A204.1 (cell line): ENCODE measurements at regions not wholly inside any gene's neighbourhood (a gene's known extent, or its start where the extent isn't known, plus 50 kb on each side); places are given as distances from the start of the nearest gene placed in this dataset.
"Not testable (repeated sequence)": the region's sequence is repeated elsewhere in the genome, so short reads cannot be mapped to it uniquely, and the experiment has no call there.

Source experiments
- FAIRE-seq: peaks from 2 replicates; lab custom pipeline; 2012; peaks lifted over from hg19 to GRCh38; lab: Jason Lieb, UNC

- no peak for FAIRE-seq
These were observed 390.3 kb downstream of the DLEU7 start for GRCh38 chr13:50453188-50453587.

GRCh38 chr13:50456111-50456510, 387.4 kb downstream of the DLEU7 start:
- no peak for FAIRE-seq

DNA sequence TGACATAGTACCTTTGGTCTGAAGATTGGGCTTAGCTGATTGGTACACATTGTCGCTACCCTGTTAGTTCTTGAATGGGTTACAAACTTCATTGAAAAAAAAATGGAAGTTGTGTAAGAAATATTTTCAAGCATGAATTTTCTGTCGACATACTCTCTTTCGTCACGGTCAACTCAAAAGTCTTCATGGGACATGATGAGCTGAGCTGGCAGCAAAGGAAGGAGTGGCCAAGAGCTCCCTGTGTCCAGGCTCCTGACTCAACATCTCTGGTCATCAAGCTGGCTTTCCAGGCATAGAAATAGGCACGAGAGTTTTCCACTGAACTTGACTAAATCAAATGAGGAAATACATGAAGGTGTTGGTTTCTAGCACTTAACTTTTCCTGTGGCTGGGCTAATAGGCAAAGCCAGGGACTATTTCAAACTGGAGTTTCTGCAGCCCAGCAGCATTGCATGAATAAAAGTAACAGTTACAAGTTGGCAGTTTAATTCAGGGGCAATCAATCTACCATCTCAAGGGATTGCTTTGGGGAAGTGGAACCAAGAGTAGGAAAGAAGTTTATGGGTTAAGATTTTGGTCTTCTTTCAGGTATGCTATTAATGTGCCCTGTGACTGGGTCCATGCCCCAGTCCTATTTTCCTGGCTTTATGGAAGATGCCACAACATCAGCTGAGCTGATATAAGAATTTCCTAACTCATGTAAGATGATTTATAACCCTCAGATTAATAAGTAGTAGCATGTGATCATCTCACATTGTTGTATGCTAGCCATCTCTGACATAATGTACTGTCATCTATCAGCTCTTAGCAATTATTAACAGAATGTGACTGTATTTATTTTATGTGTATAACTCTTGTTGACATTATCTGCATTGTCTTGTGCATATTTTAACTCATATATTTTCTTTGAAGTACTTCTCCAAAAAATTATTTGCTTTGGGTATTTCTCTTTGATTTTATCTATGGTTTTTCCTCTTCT, 385.8 kb downstream of the DLEU7 start:
- FAIRE-seq: no peak

GRCh38 chr13:50459046-50459445, 384.4 kb downstream of the DLEU7 start:
- no peak for FAIRE-seq

- no peak for FAIRE-seq
These were observed 383.8 kb downstream of the DLEU7 start for GRCh38 chr13:50459658-50460057.

DNA sequence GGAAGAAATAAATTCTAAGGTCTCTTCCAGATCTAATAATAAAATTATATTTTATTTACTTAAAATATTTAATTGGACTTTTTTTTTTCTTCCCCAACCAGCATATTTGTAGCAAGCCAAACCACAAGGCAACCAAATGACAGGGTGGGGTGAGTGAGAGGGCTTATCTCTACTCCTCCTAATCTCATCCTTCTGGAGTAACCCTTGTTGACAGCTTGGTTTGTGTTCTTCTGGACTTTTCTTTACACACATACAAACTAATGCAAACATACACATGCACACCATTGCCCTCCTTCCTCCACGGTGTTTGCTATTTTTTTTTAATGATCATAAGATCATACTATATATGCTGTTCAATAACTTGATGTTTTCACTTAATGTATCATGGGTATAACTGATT, 383.1 kb downstream of the DLEU7 start:
- no peak for FAIRE-seq

DNA sequence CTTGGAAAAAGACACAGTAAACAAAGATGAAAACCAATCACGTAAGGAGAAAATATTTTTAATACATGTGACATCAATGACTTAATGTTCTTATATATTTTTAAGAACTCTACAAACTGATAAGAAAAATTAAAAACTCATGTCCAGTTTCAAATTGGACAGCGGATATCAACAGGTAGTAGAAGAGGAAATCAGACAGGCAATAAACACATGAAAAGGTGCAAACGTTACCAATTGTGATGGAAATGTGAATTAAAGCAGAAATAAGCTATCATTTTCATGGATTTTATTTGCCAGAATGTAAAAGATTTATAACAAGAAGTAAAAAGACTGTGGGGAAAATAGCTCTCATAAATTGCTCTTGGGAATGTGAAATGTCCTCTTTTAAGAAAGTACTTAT, 382.3 kb downstream of the DLEU7 start:
- no peak for FAIRE-seq

DNA sequence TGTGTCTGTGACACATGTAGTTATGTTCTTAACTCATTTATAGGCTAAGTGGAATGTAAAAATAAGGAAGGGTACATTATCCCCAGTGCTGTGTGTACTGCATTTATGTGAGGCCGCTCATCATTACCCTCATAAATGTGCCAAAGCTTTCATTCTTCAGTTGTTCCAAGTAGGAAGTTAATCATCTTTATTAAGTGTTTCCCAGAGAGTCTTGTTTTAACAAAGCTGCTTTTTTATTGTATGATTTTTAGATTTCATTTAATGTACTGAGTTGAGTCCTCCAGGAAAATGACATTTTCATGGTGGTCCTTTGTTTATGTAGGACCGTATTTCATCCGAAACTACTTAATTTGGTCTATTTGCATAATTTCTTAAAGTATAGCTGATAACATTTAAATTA, 379.8 kb downstream of the DLEU7 start:
- no peak for FAIRE-seq

GRCh38 chr13:50464349-50465251, 378.9 kb downstream of the DLEU7 start:
- FAIRE-seq: no peak

DNA sequence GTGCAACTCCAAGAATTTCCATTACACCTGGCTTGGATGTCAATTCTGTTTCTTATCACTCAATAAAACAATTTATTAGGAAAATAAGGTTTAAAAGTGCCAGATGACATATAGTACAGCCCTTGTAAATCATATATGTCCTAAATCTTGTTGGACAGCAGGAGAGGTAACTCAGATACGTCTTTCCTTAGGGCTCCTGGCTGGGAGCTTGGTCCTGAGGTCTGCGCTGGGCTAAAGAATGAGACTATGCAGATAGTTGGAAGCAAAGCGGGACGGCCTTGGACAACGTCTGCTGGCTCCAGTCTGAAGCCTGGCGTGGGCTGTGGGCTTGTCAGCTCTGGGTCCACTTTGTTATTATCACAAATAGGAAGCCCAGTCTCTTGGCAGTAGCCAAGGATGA, 377.0 kb downstream of the DLEU7 start:
- FAIRE-seq: no peak

DNA sequence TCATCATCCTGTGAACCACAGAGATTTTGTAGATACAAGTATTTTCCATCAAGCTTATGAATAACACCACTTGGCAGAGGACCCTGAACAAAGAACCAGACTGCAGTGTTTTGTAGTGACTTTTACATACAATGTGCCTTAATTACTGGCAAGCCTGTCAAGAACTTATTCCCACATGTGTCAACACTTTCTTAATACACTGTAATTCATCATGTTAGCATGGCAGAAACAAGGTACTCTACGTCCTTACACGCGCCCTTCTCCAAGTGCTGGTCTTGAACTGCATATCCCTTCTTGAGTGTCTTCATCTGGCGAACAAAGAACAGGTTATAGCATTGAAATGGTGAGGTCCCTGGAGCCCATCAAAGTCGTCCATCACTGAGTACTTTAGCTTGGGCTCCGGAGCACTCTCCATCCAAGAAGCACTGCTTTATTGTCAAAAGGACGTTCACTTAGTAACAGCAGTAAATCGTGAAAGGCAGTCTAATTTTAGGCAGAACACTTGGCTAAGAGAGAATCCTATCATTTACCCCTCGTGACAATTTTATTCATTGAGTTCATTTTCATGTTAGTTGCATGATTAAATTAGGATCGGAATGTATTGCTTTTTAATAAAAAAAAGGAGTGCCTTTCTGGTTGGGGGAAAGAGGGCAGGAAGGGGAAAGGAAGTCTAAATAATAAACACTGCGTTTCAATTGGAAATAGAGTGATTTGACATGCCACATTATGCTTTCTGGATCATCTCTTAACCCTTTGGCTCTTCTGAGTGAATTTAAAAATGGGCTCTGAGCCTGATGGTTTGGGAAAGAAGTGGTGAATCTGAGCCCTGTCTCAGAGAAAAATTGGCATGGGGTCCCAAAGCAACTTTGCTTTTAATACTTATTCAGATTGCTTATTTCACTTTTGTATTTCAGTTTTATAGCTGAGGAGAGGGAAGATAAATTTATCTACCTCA, 376.1 kb downstream of the DLEU7 start:
- FAIRE-seq: no peak

DNA sequence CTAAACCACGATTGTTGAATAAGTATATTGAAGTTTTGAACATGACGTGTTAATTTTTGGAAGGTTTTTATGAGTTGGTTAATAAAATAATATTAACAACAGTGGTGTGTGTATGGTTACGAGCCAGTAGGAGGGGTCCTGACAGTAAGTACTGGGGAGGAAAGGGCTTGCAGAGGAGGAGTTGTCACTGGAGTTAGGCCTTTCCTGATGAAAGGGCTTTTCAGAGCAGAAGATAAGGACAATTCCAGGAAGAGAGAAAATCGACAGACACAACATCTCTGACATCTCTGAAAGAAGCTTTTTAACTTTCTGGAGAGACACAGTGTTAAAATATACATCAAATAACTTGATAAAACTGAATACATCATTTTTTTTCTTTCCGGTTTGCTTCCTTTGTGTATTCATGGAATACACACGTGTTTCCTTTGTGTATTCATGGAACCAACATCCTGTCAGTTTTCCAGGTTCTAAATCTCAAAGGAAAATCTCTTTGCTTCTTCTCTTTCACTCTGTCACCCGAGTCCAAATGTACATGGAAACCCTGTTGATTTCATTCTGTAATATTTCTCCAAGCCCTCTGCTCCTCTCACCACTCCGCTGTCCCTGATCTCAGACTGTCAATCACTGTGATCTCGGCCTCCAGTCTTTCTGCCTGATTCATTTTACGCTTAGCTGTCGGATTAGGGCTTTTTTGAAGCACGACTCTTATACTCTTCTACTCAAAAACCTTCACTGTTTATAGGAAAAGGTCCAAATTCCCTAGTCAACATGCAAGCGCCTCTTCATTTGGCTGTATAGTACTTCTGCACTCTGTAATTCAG, 374.4 kb downstream of the DLEU7 start:
- FAIRE-seq: no peak

DNA sequence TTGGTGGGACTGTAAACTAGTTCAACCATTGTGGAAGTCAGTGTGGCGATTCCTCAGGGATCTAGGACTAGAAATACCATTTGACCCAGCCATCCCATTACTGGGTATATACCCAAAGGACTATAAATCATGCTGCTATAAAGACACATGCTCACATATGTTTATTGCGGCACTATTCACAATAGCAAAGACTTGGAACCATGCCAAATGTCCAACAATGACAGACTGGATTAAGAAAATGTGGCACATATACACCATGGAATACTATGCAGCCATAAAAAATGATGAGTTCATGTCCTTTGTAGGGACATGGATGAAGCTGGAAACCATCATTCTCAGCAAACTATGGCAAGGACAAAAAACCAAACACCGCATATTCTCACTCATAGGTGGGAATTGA, 370.4 kb downstream of the DLEU7 start:
- FAIRE-seq: not testable (repeated sequence)

DNA sequence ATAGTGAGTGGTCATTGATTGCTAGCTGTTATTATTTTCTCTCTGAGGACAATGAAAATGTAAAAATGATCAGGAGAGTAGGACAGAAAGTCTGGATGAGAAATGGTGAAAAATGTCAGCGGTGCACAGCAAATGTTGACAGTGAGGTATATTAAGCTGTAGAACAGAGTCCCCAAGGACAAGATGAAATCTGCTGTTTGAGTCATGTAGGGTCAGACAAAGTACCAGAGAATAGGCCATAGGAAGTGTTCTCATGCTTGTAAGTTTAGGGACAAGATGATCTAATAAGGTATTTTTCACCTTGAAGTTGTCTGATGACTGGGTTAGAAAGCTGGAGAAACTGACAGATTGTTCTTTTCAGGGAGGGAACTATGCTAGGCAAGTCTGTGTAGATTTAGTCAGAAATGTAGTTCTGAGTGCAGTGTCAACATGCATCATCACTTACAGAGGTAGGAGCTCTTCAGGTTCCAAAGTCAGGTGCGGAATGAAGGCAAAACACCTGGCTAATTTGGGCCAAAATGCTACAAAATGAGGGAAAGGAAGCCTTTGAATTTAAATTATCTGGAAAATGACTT, 369.3 kb downstream of the DLEU7 start:
- no peak for FAIRE-seq

GRCh38 chr13:50476577-50477285, 366.8 kb downstream of the DLEU7 start:
- no peak for FAIRE-seq

- FAIRE-seq: no peak
These were observed 361.6 kb downstream of the DLEU7 start for GRCh38 chr13:50481936-50482335.

DNA sequence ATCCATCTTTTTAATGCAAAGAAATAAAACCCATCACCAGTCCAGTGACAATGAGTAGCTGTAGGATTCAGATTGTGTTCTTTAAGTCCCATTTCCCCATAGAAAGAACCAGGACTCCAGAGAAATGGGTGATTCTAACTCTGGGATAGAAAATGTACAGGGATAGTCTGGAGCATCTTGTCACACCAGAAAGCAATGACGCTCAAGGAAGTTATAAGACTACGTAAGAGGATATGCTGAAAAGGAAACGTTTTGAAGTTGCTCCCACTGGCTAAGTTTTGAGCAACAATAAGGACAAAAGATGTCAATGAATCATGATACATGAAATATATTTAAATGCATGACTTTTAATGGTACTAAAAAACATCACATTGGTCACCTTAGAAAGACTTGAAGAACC, 360.1 kb downstream of the DLEU7 start:
- no peak for FAIRE-seq

DNA sequence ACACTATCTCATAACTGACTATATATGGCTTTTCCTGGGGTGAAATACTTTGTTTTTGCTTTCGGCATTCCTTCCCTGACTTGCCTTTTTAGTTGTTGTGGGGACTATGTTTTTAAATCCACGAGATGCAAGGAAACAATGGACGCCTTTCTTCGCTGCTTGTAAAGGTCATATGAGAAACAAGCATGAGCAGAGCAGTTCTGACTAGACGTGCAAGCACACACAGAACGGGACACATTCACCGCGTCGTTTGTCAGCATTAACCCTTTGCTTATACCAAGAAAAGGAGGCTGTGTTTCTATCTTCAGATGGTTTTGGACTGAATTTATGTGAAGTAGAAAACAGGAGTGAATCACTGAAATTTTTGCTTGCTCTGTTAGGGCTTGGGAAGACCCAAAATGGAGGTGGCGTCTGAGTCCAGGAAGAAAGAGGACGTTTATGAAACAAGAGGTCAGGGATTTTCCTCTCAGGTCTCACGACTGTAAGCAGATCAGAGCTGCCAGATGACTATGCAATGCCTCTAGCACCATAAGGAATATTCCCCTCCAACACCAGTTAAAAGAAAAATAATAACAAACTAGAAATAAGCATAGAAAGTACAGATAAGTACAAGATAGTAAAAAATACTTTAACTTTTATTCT, 358.9 kb downstream of the DLEU7 start:
- FAIRE-seq: no peak
